ENCODE measurements at regions not wholly inside any gene's neighbourhood (a gene's known extent, or its start where the extent isn't known, plus 50 kb on each side); places are given as distances from the start of the nearest gene placed in this dataset.

DNA sequence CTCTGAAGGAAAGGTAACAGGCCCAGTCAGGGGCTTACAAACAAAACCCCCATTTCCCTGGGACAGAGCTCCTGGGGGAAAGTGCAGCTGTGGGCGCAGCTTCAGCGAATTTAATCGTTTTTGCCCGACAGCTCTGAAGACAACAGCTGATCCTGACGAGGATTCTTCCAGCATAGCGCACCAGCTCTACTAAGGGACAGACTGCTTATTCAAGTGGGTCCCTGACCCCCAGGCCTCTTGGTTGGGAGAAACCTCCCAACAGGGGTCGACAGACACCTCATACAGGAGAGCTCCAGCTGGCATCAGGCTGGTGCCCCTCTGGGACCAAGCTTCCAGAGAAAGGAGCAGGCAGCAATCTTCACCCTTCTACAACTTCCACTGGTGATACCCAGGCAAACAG lies 486.7 kb downstream of the PRR32 start:
- H3K4me3 ChIP-seq, result no peak overlapping the region
- intact Hi-C loops (cut with DNase I), result no loop called here
- TF ChIP-seq, protein P1, sequence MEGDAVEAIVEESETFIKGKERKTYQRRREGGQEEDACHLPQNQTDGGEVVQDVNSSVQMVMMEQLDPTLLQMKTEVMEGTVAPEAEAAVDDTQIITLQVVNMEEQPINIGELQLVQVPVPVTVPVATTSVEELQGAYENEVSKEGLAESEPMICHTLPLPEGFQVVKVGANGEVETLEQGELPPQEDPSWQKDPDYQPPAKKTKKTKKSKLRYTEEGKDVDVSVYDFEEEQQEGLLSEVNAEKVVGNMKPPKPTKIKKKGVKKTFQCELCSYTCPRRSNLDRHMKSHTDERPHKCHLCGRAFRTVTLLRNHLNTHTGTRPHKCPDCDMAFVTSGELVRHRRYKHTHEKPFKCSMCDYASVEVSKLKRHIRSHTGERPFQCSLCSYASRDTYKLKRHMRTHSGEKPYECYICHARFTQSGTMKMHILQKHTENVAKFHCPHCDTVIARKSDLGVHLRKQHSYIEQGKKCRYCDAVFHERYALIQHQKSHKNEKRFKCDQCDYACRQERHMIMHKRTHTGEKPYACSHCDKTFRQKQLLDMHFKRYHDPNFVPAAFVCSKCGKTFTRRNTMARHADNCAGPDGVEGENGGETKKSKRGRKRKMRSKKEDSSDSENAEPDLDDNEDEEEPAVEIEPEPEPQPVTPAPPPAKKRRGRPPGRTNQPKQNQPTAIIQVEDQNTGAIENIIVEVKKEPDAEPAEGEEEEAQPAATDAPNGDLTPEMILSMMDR (IDR thresholded peaks at IDR 0.05), result no peak
- TF ChIP-seq POLR2A (IDR thresholded peaks at IDR 0.05), result no peak
- WGBS, 4 donors, result 70 to 89% (median 77%) methylated on average over 7 of the region's 7 CpGs
- no peaks in the 10 kb centered on the region for H3K27me3 ChIP-seq
- H3K4me1 ChIP-seq, result no peaks in the 10 kb centered on the region
- no peaks in the 10 kb centered on the region for H3K36me3 ChIP-seq
- H3K9me3 ChIP-seq, result no peaks in the 10 kb centered on the region
- DNase-seq (no peak), ATAC-seq (no peak)
- H3K27ac ChIP-seq, result no peak overlapping the region

DNA sequence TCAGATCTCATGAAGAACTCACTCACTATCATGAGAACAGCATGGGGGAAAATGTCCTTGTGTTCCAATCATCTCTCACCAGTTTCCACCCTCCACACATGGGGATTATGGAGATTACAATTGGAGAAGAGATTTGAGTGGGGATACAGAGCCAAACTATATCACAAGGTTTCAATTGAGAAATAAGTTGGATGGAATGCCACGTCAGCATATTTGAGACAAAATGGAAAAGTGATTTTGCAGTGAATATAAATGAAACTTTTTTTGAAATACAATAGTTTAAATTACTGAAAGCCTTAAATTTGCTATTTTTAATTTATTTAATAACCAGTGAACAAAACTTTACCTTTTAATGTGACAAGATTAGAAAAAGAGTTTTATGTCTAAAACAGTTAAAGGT lies 494.1 kb downstream of the PRR32 start:
- no peak for ATAC-seq
- no peaks in the 10 kb centered on the region for H3K4me1 ChIP-seq
- no peak overlapping the region for H3K27ac ChIP-seq
- H3K9me3 ChIP-seq, result no peaks in the 10 kb centered on the region
- intact Hi-C loops (cut with DNase I), result no loop called here
- H3K4me3 ChIP-seq, result no peak overlapping the region
- no peak for DNase-seq
- 36 to 66% (median 51%) methylated on average over 1 of the region's 1 CpG for WGBS, 4 donors
- no peaks in the 10 kb centered on the region for H3K27me3 ChIP-seq
- TF ChIP-seq, protein P1 (IDR thresholded peaks at IDR 0.05), result no peak
- TF ChIP-seq POLR2A (IDR thresholded peaks at IDR 0.05), result no peak
- H3K36me3 ChIP-seq, result no peaks in the 10 kb centered on the region

DNA sequence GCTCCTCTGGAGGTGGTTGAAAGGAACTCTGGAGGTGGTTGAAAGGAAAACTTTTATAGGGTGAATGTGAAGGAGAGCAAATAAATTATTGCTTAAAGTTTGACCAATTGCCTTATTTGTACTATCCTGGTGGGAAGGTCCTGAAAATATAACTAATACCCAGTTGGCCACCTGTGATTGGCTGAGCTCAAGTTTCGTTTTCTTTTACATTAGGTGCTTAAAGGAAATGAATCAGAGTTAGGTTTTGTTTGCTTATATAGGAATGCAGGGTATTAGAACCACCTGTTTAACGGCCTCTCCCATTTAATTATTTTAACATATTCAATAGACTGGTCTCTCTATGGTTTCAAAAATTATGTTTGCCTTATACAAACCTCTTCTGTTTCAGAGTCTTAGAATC lies 497.6 kb downstream of the PRR32 start:
- no peak overlapping the region for H3K4me3 ChIP-seq
- 39 to 60% (median 44%) methylated on average over 2 of the region's 2 CpGs for WGBS, 4 donors
- no peak for TF ChIP-seq POLR2A (IDR thresholded peaks at IDR 0.05)
- DNase-seq (no peak), ATAC-seq (no peak)
- no peaks in the 10 kb centered on the region for H3K9me3 ChIP-seq
- no peaks in the 10 kb centered on the region for H3K4me1 ChIP-seq
- H3K27ac ChIP-seq, result no peak overlapping the region
- H3K36me3 ChIP-seq, result no peaks in the 10 kb centered on the region
- H3K27me3 ChIP-seq, result no peaks in the 10 kb centered on the region
- intact Hi-C loops (cut with DNase I), result no loop called here

DNA sequence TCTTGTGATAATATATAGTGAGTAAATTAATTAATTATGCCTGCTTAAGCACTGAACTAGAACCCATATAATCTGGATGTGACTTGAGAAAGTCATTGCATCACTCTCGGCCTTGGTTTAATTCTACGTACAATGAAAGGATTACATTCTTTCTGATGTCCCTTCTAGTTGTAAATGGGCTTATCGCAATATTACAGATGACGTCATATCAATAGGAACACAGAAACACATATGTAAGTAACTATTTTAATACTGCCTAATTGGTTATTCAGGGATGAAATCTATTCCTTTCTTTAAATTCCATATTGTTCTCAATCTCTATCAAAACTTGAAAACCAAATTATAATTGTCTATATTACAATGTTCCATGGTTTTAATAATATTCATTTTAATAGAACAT lies 504.6 kb downstream of the PRR32 start:
- Histone ChIP-seq H3K27ac (no peak overlapping the region), H3K36me3 (no peaks in the 10 kb centered on the region)
- 78 to 92% (median 87%) methylated on average over 4 of the region's 4 CpGs for WGBS, 4 donors

More for the DNA sequence above, 504.6 kb downstream of the PRR32 start:
- DNase-seq, result no peak
- H3K4me1 ChIP-seq, result no peaks in the 10 kb centered on the region
- H3K4me3 ChIP-seq, result no peak overlapping the region
- no peaks in the 10 kb centered on the region for H3K9me3 ChIP-seq
- intact Hi-C loops (cut with DNase I), result no loop called here
- H3K27me3 ChIP-seq, result no peaks in the 10 kb centered on the region
- no peak for TF ChIP-seq POLR2A (IDR thresholded peaks at IDR 0.05)
- TF ChIP-seq, protein P1 (IDR thresholded peaks at IDR 0.05), result no peak
- no peak for ATAC-seq
